WTC11 (cell line): ENCODE measurements at regions not wholly inside any gene's neighbourhood (a gene's known extent, or its start where the extent isn't known, plus 50 kb on each side); places are given as distances from the start of the nearest gene placed in this dataset.

Experiments
- ATAC-seq: fragments of 200-7000 bp; cut with Tn5 transposase; 2 replicates; pipeline ENCODE4 v1.10.0; 2021; ENCODE audit warnings: mild to moderate bottlenecking, moderate library complexity
- CTCF ChIA-PET: fragments of 300-600 bp; sonication (Branson Sonifier 250); formaldehyde crosslinking; loops from one replicate; lab custom pipeline; 2021; ENCODE audit warnings: antibody characterized with exemption; lab: Charles Lee
- POLR2A ChIA-PET: fragments of 350-600 bp; sonication (Branson Sonifier 250); formaldehyde crosslinking; loops from one replicate; lab custom pipeline; 2021; ENCODE audit warnings: antibody characterized with exemption; lab: Charles Lee
- DNase-seq: peaks from one replicate; pipeline ENCODE4 v3.0.0; 2021; ENCODE audit warnings: low spot score
- H3K27ac Mint-ChIP-seq: 2 replicates; pipeline ENCODE4 v1.8.0; 2021; ENCODE audit warnings: mixed read lengths
- H3K27me3 Mint-ChIP-seq: 2 replicates; pipeline ENCODE4 v1.8.0; 2021; ENCODE audit warnings: low read depth, mild to moderate bottlenecking, moderate library complexity, mixed read lengths
- H3K36me3 Mint-ChIP-seq: 2 replicates; pipeline ENCODE4 v1.8.0; 2021; ENCODE audit warnings: mixed read lengths
- H3K4me1 Mint-ChIP-seq: 2 replicates; pipeline ENCODE4 v1.8.0; 2022; ENCODE audit warnings: mixed read lengths
- H3K4me3 Mint-ChIP-seq: 2 replicates; pipeline ENCODE4 v1.8.0; 2021; ENCODE audit warnings: mild to moderate bottlenecking, moderate library complexity, mixed read lengths
- H3K9me3 Mint-ChIP-seq: 2 replicates; pipeline ENCODE4 v1.8.0; 2021; ENCODE audit warnings: mixed read lengths
- CREM ChIP-seq: sonication (generic); formaldehyde crosslinking; IDR thresholded peaks from 2 replicates; pipeline ENCODE4 v1.8.1; 2022; ENCODE audit warnings: mild to moderate bottlenecking, missing genetic modification reagents, moderate library complexity
- ESRRA ChIP-seq: sonication (generic); formaldehyde crosslinking; IDR thresholded peaks from 2 replicates; pipeline ENCODE4 v1.8.1; 2022; ENCODE audit warnings: mild to moderate bottlenecking, missing genetic modification reagents, borderline replicate concordance
- GRHL2 ChIP-seq: fragments of 250-450 bp; sonication (Bioruptor Pico); IDR thresholded peaks from 2 replicates; pipeline ENCODE4 v1.8.0; 2022; ENCODE audit warnings: mild to moderate bottlenecking, moderate library complexity; ENCODE audit not compliant: insufficient replicate concordance, severe bottlenecking
- JUN ChIP-seq: sonication (generic); formaldehyde crosslinking; IDR thresholded peaks from 2 replicates; pipeline ENCODE4 v1.8.0; 2023; ENCODE audit warnings: mild to moderate bottlenecking, missing genetic modification reagents
- MXD4 ChIP-seq: fragments of 250-450 bp; sonication (Bioruptor Pico); IDR thresholded peaks from 2 replicates; pipeline ENCODE4 v1.8.0; 2021; ENCODE audit warnings: mild to moderate bottlenecking, moderate library complexity, borderline replicate concordance
- NFATC4 ChIP-seq: fragments of 250-450 bp; sonication (Bioruptor Pico); IDR thresholded peaks from 2 replicates; pipeline ENCODE4 v1.9.0; 2021; ENCODE audit warnings: mild to moderate bottlenecking
- NFYB ChIP-seq: sonication (generic); formaldehyde crosslinking; conservative IDR thresholded peaks from 2 replicates; pipeline ENCODE4 v1.8.0; 2022; ENCODE audit warnings: low read depth, missing genetic modification reagents
- OVOL2 ChIP-seq: fragments of 250-450 bp; sonication (Bioruptor Pico); IDR thresholded peaks from 2 replicates; pipeline ENCODE4 v1.9.0; 2021; ENCODE audit warnings: mild to moderate bottlenecking, borderline replicate concordance
- SMAD3 ChIP-seq: sonication (generic); formaldehyde crosslinking; IDR thresholded peaks from 2 replicates; pipeline ENCODE4 v1.8.0; 2022; ENCODE audit warnings: missing genetic modification reagents, mild to moderate bottlenecking, borderline replicate concordance
- TP53 ChIP-seq: sonication (generic); formaldehyde crosslinking; IDR thresholded peaks from 2 replicates; pipeline ENCODE4 v1.8.1; 2023; ENCODE audit warnings: mild to moderate bottlenecking, missing genetic modification reagents
- ZNF219 ChIP-seq: sonication (generic); formaldehyde crosslinking; IDR thresholded peaks from 2 replicates; pipeline ENCODE4 v1.8.0; 2023; ENCODE audit warnings: missing genetic modification reagents, mild to moderate bottlenecking, borderline replicate concordance
- ZNF423 ChIP-seq: fragments of 250-450 bp; sonication (Bioruptor Pico); IDR thresholded peaks from 2 replicates; pipeline ENCODE4 v2.1.2; 2022; ENCODE audit warnings: mild to moderate bottlenecking, moderate library complexity
- TF ChIP-seq, protein P1 (sequence below): fragments of 250-450 bp; sonication (Bioruptor Pico); IDR thresholded peaks from 2 replicates; pipeline ENCODE4 v1.9.0; 2021; ENCODE audit warnings: mild to moderate bottlenecking
- TF ChIP-seq, protein P2 (sequence below): sonication (generic); formaldehyde crosslinking; IDR thresholded peaks from 2 replicates; pipeline ENCODE4 v1.8.1; 2023; ENCODE audit warnings: mild to moderate bottlenecking, missing genetic modification reagents
- TF ChIP-seq, protein P3 (sequence below): sonication (generic); formaldehyde crosslinking; IDR thresholded peaks from 2 replicates; pipeline ENCODE4 v1.8.0; 2022; ENCODE audit warnings: mild to moderate bottlenecking, missing genetic modification reagents
- TF ChIP-seq, protein P4 (sequence below): sonication (generic); formaldehyde crosslinking; IDR thresholded peaks from 2 replicates; pipeline ENCODE4 v1.8.1; 2022; ENCODE audit warnings: mild to moderate bottlenecking, moderate library complexity, missing genetic modification reagents
- TF ChIP-seq, protein P5 (sequence below): sonication (generic); formaldehyde crosslinking; IDR thresholded peaks from 2 replicates; pipeline ENCODE4 v1.8.0; 2022; ENCODE audit warnings: mild to moderate bottlenecking, missing genetic modification reagents
- TF ChIP-seq, protein P6 (sequence below): sonication (generic); formaldehyde crosslinking; IDR thresholded peaks from 2 replicates; pipeline ENCODE4 v1.8.1; 2022; ENCODE audit warnings: low read depth, mild to moderate bottlenecking, moderate library complexity, missing genetic modification reagents, borderline replicate concordance
- TF ChIP-seq, protein P7 (sequence below): sonication (generic); formaldehyde crosslinking; conservative IDR thresholded peaks from 2 replicates; pipeline ENCODE4 v1.8.1; 2022; ENCODE audit warnings: mild to moderate bottlenecking, missing genetic modification reagents
- TF ChIP-seq, protein P8 (sequence below): fragments of 250-450 bp; sonication (Bioruptor Pico); IDR thresholded peaks from 2 replicates; pipeline ENCODE4 v1.9.0; 2021; ENCODE audit warnings: moderate library complexity, mild to moderate bottlenecking, inconsistent platforms, borderline replicate concordance

DNA sequence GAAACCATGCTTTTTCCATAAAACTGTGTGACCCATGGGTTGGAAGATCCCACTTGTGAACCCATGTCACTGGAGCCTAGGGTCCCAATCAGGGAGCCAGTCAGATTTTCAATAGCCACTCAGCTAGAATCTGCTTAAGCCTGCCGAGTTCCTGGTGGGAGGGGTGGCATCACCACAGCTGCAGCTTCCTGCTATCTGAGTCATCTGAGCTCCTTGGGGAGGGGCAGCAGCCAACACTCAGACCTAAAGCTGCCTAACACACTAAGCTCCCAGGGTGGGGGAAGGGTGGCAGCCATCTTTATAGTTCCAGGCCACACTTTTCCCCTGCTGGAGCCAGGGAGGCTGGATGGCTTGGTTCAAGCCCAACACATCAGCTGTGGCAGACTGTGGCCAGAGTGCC is 350.1 kb downstream of the C4orf33 start:
- DNase-seq (peak; percentile 11), ATAC-seq (peak; percentile 81)
- no peak overlapping the region for H3K27ac Mint-ChIP-seq
- H3K27me3 Mint-ChIP-seq, result no peaks in the 10 kb centered on the region
- no peaks in the 10 kb centered on the region for H3K36me3 Mint-ChIP-seq
- CTCF ChIA-PET, result no interaction called here
- peaks cover 6% of the 10 kb centered on the region for H3K4me1 Mint-ChIP-seq
- POLR2A ChIA-PET, result no interaction called here
- TF ChIP-seq, protein P1, sequence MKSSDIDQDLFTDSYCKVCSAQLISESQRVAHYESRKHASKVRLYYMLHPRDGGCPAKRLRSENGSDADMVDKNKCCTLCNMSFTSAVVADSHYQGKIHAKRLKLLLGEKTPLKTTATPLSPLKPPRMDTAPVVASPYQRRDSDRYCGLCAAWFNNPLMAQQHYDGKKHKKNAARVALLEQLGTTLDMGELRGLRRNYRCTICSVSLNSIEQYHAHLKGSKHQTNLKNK (CRISPR knock-in tag), result no peak
- TF ChIP-seq CREM (CRISPR knock-in tag) (no peak), ZNF423 (CRISPR knock-in tag) (no peak), GRHL2 (CRISPR knock-in tag) (no peak), TP53 (CRISPR knock-in tag) (no peak), NFYB (CRISPR knock-in tag) (no peak), ZNF219 (CRISPR knock-in tag) (no peak), ESRRA (CRISPR knock-in tag) (no peak), MXD4 (CRISPR knock-in tag) (no peak), NFATC4 (CRISPR knock-in tag) (no peak), OVOL2 (CRISPR knock-in tag) (no peak), JUN (CRISPR knock-in tag) (no peak), SMAD3 (CRISPR knock-in tag) (no peak)
- TF ChIP-seq, protein P2, sequence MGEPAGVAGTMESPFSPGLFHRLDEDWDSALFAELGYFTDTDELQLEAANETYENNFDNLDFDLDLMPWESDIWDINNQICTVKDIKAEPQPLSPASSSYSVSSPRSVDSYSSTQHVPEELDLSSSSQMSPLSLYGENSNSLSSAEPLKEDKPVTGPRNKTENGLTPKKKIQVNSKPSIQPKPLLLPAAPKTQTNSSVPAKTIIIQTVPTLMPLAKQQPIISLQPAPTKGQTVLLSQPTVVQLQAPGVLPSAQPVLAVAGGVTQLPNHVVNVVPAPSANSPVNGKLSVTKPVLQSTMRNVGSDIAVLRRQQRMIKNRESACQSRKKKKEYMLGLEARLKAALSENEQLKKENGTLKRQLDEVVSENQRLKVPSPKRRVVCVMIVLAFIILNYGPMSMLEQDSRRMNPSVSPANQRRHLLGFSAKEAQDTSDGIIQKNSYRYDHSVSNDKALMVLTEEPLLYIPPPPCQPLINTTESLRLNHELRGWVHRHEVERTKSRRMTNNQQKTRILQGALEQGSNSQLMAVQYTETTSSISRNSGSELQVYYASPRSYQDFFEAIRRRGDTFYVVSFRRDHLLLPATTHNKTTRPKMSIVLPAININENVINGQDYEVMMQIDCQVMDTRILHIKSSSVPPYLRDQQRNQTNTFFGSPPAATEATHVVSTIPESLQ (CRISPR knock-in tag), result no peak
- TF ChIP-seq, protein P3, sequence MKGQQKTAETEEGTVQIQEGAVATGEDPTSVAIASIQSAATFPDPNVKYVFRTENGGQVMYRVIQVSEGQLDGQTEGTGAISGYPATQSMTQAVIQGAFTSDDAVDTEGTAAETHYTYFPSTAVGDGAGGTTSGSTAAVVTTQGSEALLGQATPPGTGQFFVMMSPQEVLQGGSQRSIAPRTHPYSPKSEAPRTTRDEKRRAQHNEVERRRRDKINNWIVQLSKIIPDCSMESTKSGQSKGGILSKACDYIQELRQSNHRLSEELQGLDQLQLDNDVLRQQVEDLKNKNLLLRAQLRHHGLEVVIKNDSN (CRISPR knock-in tag), result no peak
- TF ChIP-seq, protein P4, sequence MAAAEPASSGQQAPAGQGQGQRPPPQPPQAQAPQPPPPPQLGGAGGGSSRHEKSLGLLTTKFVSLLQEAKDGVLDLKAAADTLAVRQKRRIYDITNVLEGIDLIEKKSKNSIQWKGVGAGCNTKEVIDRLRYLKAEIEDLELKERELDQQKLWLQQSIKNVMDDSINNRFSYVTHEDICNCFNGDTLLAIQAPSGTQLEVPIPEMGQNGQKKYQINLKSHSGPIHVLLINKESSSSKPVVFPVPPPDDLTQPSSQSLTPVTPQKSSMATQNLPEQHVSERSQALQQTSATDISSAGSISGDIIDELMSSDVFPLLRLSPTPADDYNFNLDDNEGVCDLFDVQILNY (CRISPR knock-in tag), result no peak
- TF ChIP-seq, protein P5, sequence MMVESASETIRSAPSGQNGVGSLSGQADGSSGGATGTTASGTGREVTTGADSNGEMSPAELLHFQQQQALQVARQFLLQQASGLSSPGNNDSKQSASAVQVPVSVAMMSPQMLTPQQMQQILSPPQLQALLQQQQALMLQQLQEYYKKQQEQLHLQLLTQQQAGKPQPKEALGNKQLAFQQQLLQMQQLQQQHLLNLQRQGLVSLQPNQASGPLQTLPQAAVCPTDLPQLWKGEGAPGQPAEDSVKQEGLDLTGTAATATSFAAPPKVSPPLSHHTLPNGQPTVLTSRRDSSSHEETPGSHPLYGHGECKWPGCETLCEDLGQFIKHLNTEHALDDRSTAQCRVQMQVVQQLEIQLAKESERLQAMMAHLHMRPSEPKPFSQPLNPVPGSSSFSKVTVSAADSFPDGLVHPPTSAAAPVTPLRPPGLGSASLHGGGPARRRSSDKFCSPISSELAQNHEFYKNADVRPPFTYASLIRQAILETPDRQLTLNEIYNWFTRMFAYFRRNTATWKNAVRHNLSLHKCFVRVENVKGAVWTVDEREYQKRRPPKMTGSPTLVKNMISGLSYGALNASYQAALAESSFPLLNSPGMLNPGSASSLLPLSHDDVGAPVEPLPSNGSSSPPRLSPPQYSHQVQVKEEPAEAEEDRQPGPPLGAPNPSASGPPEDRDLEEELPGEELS (CRISPR knock-in tag), result no peak
- TF ChIP-seq, protein P6, sequence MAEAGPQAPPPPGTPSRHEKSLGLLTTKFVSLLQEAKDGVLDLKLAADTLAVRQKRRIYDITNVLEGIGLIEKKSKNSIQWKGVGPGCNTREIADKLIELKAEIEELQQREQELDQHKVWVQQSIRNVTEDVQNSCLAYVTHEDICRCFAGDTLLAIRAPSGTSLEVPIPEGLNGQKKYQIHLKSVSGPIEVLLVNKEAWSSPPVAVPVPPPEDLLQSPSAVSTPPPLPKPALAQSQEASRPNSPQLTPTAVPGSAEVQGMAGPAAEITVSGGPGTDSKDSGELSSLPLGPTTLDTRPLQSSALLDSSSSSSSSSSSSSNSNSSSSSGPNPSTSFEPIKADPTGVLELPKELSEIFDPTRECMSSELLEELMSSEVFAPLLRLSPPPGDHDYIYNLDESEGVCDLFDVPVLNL, result no peak
- TF ChIP-seq, protein P7, sequence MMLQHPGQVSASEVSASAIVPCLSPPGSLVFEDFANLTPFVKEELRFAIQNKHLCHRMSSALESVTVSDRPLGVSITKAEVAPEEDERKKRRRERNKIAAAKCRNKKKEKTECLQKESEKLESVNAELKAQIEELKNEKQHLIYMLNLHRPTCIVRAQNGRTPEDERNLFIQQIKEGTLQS (CRISPR knock-in tag), result no peak
- TF ChIP-seq, protein P8, sequence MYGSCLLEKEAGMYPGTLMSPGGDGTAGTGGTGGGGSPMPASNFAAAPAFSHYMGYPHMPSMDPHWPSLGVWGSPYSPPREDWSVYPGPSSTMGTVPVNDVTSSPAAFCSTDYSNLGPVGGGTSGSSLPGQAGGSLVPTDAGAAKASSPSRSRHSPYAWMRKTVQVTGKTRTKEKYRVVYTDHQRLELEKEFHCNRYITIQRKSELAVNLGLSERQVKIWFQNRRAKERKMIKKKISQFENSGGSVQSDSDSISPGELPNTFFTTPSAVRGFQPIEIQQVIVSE (CRISPR knock-in tag), result no peak
- TF ChIP-seq, all 79 proteins: peak for 0
- no peak overlapping the region for H3K4me3 Mint-ChIP-seq
- H3K9me3 Mint-ChIP-seq, result peaks cover 13% of the 10 kb centered on the region
